ENCODE measurements at regions not wholly inside any gene's neighbourhood (a gene's known extent, or its start where the extent isn't known, plus 50 kb on each side); places are given as distances from the start of the nearest gene placed in this dataset.

DNA sequence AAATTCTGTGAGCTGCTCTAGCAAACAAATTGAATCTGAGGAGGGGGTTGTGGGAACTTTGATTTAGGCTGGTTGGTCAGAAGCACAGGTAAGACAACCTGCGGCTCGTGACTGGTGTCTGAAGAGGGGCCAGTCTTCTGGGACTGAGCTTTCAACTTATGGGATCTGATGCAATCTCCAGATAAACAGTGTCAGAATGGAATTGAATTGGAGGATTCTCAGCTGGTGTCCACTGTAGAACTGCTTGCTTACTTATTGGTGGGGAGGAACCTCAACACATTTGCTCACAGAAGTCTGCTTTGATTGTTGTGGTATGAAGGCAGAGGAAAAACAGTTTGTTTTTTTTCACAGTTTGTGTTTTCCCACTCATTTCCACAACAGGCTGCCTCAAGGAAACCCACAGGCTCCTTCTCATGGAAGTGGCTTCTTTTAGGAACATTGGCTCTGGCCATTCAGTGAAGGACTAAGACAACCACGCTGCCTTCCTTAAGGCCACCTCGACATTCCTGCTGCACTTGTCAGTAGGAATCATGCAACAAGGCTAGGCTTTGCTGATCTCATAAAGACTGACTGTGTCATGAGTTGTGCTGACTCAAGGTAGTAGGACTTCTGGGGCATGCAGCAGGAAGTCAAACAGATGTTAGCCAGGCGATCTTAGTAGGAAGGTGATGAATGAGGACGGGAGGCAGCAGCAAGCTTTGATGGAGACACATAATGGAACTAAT, 104.7 kb downstream of the TSN start:
- no peak for DNase-seq (ENCODE audit: low read depth)

DNA sequence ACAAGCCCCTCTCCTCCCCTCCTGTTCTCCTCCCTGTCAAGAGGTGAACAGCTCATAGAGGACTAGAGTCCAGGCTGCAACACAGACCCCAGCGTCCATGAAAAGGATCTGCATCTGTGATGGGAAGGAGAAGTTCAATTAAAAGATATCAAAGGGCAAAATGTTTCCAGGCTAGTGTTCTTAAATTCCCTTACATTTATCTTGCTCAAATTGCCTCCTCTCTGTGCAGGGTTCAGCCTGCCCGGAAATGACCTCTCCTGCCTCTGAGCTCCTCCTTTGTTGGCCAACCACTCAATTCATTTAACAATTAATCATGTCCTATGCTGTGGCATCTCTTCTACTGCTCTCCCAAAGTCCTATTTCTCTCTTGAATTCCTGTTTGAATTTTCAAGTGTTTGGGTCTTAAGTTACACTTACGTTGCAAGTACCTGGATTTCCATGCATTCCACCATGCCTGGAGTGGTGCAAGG, 105.3 kb downstream of the TSN start:
- no peak for DNase-seq (ENCODE audit: low read depth)

DNA sequence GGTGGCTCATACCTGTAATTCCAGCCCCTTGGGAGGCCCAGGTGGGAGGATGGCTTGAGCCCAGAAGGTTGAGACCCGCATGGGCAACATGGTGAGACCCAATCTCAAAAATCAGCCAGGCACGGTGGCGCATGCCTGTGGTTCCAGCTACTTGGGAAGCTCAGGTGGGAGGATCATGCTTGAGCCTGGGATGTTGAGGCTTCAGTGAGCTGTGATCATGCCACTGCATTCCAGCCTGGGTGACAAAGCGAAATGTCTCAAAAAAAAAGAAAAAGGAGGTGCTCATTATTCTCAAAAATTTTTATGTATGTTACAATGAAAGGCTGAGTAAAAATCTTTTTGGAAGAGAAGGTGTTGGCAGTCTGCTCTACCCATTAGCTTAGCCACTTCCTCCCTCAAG, 106.8 kb downstream of the TSN start:
- DNase-seq (ENCODE audit: low read depth): no peak

DNA sequence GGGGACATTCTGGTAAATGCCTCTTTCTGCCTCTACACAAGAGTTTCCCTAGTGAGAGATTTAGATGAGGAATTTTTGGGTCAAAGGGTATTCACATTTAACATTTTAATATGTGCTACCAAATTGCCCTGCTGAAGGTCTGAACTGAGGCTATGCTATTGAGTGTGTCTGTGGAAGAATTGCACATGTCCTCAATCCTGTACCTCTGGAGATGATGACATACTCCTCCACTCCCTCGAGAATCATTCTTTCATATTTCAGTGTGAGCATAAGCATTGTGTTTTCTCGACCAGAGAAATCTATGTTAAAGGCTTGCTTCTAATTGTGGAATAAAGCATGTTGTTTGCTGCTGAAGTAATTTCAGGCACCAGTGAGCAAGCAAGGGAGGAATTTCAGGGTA, 110.5 kb downstream of the TSN start:
- DNase-seq (ENCODE audit: low read depth): no peak

DNA sequence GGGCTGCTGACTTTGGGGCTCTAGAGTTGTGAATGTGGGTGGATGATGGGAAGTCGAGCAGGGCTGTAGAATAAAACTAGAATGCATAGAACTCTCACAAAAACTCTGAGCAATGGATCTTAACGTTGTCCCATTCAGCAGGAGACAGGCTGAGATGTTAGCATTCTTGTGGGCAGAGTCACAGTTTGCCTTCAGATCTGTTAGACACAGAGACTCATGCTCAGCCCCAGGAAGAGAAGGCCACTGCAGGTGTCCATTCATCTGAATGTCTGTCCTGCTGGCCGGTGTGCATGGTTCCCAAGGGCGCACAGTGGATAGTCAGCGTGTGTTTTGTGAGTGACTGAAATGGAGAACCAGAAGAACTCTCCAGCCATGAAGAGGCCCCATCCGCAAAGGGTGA, 111.3 kb downstream of the TSN start:
- DNase-seq (ENCODE audit: low read depth): no peak

DNA sequence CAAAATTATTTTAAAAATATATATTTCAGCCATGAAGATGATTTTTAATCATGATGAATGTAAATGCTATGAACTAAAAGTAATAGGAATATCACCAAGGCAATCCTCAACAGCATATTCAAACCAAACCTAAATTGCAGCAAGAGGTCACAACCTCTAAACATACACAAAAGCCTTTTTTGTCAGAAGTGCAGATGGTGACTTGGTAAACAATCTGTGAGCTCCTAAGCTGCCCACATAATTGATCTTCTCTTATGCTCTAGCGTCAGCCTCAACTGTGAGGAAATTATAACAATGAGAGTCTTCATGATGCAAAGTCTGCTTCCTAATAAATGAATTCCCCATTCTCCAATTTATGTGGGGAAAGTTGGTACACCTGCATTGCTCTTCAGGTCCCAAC, 113.2 kb downstream of the TSN start:
- no peak for DNase-seq (ENCODE audit: low read depth)

DNA sequence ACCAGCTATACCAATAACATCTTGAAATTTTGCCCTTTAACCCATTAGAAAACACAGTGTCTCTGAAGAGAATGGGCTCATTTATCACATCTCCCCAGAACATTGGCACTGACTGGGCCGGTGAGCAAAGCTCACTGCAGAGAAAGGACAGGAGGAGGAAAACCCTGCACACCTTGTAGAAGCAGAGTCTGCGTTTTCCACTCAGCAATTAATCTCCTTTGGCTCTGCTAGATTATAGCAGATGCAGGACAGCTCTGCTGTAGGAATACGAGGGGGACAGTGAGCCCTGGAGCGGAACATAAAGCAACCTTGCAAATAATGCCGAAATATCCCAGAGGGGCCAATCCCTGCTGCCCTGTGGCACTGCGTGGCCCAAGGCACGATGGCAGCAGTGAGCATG, 113.9 kb downstream of the TSN start:
- DNase-seq (ENCODE audit: low read depth): no peak

DNA sequence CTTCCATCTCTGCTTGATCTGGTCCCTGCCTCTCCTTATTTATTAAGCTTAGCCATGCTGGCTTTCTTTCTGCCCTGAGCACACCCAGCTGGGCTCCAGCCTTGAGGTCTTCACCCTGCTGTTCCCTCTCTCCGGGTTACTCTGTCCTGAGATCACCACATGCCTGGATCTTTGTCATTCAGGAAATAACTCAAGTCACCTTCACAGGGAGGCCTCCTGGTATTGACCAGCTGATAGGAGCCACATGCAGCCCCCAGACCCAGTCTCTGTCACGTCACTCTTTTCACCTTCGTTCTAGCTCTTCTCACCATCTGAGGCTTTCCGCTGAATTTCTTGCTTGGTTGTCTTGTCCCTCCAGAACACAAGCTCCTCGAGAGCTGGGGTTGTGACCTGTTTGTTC, 114.4 kb downstream of the TSN start:
- DNase-seq (ENCODE audit: low read depth): no peak

DNA sequence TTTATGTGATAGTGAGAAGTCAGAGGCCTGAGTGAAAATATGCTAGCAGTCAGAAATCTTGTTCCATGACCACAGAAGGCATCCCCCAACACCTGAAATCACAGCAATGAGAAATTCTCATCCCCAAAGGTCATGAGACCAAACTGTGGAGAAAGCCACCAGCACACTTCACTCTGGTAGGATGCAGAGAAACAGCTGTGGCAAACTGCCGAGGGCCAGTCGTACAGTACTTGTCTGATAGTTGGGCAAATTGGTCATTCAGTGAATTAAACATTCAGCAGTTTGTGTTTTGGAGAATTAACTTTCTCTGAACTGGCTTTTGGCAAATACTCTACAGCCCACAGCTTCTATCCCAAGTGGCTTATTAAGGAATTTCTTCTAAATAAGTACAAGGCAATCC, 117.2 kb downstream of the TSN start:
- DNase-seq (ENCODE audit: low read depth): no peak

DNA sequence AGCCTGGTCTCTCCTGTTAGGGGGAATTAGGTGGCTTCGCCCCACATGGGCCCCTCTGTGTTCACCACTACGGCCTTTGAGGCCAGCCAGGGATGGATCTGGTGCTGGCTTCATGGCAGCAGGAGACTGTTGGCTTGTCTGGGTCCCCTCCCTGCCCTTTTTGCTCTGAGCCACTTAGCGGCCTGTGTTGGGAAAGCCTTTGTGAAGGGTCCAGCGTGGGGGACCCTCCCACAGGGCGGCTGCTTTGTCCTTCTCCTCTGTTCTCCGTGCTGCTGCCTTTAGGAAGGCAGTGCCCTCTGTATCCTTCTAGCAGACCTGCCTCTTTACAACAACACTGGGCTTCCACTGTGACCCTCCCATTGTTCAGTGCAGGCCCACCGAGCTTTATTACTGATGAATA, 118.4 kb downstream of the TSN start:
- DNase-seq (ENCODE audit: low read depth): no peak

DNA sequence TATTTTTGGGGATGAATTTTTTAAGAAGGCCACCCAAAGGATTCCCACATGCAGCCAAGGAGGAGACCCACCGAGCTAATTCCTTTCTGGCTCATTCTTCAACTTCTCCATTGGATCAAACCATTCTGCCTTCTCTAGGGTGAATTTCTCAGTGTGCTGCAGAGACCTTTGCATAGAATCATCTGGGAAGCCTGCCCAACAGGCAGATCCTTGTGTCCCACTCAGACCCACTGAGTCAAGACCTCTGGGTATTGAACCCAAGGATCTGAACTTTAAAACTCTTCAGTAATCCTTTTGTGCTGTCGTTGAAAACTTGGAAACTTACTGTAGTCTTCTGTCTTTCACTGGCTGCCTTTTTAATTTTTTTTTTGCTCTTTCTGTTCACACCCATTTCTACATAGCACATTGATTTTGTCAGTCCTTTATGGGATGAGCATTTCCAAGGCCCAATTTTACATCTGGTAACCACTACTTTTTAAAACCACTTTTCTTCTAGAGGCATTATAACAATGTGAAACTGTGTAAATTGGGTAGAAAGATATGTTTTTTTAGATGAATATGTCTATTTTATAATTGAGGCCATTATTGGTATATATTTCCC, 120.2 kb downstream of the TSN start:
- DNase-seq (ENCODE audit: low read depth): no peak

DNA sequence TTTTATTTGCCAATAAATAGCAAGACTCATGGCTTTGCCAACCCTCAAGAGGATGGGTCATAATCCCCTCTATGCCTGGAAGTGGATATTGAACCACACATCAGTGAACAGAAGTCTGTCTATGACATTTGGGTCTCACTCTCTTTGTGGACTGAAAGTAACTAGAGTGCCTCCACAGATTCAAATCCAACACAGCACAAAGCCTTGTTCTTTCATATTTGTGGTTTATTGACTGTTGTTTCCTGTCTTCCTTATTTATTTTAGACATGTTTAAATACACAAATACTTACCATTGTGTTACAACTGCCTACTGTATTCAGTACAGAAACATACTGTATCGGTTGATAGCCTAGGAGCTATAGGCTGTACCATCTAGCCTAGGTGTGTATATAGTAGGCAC, 121.9 kb downstream of the TSN start:
- DNase-seq (ENCODE audit: low read depth): no peak

DNA sequence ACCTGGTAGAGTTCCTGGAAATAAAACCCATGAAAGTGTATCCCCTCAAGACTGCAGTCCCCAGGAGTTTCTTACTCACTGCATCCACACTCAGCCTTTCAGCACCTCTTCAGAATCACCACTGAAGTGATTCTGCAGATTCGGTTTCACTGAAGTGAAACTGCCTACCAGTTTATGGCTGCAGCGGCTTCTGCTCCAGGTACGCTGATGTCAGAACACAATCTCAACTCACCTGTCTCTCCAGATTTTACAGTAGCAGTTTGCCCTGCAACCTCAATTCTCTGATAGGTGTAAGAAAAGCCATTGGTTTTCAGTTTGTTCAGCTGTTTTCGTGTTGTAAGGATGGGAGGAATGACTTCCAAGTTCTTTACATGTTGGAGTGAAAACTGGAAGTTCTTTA, 124.8 kb downstream of the TSN start:
- no peak for DNase-seq (ENCODE audit: low read depth)

DNA sequence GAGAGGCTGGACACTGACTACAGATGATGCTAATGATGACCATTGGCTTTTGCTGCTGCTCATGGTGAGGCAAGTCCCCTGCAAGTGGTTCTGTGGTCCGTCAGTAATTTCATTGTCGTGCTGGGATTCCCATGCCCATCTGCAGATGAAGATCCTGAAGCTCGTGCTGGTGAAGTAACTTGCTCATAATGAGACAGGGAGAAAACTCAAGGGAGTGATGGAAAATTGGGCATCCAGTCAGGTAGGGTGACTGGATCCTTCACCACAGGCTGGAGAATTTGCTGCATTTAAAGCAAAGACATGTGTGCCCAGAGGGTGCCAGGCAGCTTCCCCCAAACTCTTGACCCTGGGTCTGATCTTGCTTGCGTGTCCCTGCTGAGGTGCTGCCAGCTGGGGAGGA, 125.6 kb downstream of the TSN start:
- DNase-seq (ENCODE audit: low read depth): no peak

DNA sequence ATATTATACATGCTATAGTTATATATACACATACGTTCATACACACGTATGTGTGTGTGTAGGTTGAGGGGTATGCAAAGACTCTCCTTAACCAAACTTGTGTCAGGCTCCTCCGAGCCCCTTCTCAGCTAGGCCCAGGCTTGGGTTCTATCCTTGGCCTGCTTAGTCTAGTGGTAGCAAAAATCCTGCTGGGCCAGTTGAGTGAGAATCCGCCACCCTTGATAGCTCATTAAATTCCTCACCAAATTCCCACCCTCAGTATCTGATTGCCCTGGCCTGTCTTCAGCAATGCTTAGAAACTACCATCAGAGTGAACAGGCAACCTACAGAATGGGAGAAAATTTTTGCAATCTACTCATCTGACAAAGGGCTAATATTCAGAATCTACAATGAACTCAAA, 126.5 kb downstream of the TSN start:
- DNase-seq (ENCODE audit: low read depth): no peak

DNA sequence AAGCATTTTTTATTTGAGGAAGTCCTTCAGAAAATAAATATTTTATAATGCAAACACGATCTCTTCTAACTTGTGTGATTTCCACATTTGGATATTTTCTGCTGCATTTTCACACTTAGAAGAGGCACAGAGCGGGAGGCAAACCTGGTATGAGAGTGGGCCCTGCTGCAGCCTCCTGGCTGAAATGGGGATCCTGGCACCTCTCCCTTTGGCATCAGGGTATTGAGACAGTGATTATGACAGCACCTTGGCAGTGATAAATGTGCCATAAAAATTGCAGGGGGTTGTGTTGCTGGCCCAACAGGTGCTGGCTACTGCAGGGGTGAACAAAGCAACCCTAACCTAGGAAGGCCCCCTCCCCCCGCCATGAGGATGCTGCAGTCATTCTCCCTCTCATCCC, 128.6 kb downstream of the TSN start:
- DNase-seq (ENCODE audit: low read depth): no peak

DNA sequence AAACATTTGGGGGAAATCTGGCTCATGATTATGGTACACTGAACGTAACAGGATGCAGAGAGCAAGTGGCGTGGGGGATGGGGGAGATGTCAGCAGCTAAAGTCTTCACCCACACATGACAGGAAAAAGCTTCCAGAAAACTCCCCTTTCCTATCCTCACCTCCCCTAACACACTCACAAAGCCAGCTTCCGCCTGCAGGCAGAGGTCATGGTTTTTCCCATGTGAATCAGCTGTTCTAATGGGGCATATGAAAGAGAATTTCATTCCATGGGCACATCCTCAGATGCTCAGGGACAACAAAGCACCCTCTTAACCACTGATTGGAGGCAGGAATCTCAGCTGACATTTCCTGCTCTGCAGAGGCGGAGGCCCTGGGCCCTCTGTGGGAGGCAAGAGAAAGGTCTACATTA, 129.1 kb downstream of the TSN start:
- no peak for DNase-seq (ENCODE audit: low read depth)

DNA sequence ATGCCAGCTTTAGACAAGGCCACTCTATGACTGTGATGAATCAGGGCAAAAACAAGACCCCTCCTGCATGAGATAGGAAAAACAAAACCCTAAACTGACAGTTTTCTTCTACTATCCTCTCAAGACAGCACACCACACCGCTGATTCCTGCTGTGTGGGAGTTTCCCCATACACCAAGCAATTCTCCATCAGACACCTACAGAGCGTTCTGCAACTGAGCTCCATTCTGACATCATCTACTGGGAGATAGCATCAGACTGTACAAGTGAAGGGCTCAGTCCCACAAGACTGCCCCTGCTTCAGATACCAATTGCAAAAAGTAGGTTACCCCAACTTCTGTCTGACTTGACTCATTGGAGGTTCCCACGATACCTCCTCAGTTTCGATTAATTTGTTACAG, 130.6 kb downstream of the TSN start:
- no peak for DNase-seq (ENCODE audit: low read depth)

DNA sequence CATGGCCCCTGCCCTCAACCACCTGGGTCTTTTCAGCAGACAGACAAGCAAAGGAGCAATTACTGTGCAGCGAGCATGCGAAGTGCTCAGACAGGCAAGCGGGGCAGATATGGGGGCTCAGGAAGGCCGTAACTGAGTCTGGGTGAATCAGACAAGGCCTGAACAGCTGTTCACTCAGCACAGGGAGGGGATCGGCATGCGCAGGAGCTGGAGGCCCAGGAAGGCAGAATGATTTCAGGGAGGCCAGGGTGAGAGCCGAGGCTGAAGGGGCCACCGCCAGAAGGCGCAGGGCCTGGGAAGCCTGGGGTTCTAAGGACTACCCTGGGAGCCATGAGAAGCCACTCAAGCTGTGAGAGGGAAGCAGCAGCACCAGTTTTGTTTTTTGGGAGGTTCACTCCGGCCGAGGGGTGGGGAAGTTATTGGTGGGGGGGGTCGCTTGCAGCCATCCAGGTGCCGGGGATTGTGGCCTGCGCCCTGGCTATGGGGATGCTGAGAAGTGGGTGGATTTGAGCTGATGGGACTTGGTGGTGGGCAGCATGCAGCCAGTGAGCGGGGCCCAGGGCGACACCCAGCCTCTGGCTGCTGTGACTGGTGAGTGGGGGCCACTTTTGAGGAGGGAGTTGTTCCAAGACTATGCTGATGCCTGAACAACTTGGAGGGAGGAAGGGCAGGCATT, 132.2 kb downstream of the TSN start:
- no peak for DNase-seq (ENCODE audit: low read depth)

DNA sequence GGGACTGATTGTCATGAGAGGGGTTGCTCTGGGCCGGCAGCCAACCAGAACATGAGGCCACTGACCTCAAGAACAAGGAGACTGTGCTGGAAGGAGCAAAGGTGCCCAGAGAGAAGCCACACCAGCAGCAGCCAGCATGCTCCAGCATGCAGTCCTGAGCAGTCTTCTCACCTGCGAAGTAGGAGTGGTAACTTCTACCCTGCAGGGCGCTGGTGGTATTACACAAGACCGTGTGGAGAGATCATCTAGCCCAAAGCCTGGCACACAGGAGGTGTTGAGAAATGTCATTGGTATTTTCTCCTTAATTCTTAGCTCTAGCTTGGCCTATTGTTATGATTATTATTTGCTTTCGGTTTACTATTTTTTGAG, 132.7 kb downstream of the TSN start:
- DNase-seq (ENCODE audit: low read depth): no peak

DNA sequence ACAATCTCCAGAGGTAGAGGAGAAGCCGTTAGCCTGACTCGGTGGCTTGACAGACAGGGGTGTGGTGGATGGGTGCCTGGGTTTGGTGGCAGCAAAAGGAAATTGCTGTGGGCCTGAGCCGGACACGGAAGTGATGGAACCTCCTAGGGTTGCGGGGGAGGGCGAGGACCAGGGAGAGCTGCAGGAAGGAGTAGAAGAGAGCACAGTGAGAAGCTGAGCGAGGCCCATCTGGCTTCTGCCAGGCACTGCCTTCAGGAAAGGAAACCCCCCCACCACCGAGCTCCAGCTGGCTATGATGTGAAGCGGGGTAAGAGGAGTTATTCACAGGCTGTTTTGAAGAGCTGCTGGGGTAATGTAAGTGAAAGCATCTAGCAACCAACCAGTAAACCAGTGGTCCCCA, 134.6 kb downstream of the TSN start:
- DNase-seq (ENCODE audit: low read depth): no peak

DNA sequence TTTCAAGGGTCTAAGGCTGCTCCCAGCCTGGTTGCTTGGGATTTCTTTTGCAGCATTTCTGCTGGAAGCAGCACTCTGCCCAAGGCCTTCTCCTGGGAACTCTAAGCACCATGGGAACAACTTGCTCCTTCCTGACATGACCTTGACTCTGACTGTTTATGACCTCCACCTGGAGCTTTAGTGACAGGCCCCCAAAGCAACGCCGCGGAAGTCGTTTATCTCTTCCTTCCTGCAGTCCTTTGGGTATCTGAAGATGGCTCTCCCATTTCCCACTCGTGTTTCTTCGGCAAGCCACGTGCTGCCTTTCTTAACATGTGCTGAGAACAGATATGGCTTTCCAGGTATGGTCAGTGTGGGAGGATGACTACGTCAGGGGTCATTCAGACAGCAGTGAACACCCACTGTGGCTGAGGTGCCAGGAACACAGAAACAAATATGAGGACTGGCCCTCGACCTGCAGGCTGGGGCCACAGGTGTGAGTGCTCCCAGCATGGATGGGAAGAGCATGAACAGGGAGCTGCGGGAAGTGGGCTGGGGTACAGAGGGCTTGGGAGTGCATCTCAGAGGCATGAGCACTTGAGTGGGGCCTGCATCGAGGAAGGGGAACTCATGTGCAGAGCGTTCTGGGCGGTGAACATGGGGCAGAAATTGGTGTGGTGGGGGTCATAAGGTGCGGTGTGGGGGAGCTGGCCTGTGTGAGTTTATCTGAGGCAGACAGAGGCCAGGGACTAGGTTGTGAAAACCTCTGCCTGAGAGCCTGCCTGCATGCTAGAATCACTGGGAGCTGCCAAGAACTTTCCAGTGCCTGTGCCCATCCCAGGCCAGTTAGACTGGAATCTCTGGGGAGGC, 140.5 kb downstream of the TSN start:
- no peak for DNase-seq (ENCODE audit: low read depth)

All from myocyte (in vitro differentiated cells).